Cardiac muscle cell (in vitro differentiated cells and primary cell): ENCODE measurements at regions not wholly inside any gene's neighbourhood (a gene's known extent, or its start where the extent isn't known, plus 50 kb on each side); places are given as distances from the start of the nearest gene placed in this dataset.

ENCODE experiments used
- DNase-seq, 2 donors: peaks; one replicate each; pipeline versions ENCODE4 v3.0.0 to v3.0.0-alpha.2; 2010 to 2017; ENCODE audit warnings: low read depth in 1 of 2, low spot score in 1 of 2
- H3K27ac ChIP-seq: fragments of 200-600 bp; sonication (generic); 2 replicates; pipeline ENCODE4 v1.5.1; 2016
- H3K27me3 ChIP-seq: fragments of 200-600 bp; sonication (generic); 2 replicates; pipeline ENCODE4 v1.6.0; 2016; ENCODE audit warnings: control low read depth
- H3K36me3 ChIP-seq: fragments of 200-600 bp; sonication (generic); 2 replicates; pipeline ENCODE4 v1.5.1; 2016; ENCODE audit warnings: control low read depth
- H3K4me1 ChIP-seq: fragments of 200-600 bp; sonication (generic); 2 replicates; pipeline ENCODE4 v1.8.1; 2017; ENCODE audit warnings: low read depth, mild to moderate bottlenecking, mixed run types
- H3K4me3 ChIP-seq: fragments of 200-600 bp; sonication (generic); 2 replicates; pipeline ENCODE4 v1.5.1; 2016; ENCODE audit warnings: mild to moderate bottlenecking
- H3K9me3 ChIP-seq: fragments of 200-600 bp; sonication (generic); 2 replicates; pipeline ENCODE4 v1.5.1; 2017; ENCODE audit warnings: low read depth, mild to moderate bottlenecking, control low read depth
- CTCF ChIP-seq: IDR thresholded peaks from 2 replicates; pipeline ENCODE4 v1.5.1; 2012; ENCODE audit warnings: low read depth, mild to moderate bottlenecking, low read length

- H3K9me3 ChIP-seq: no peaks in the 10 kb centered on the region
- TF ChIP-seq CTCF: no peak
- no peaks in the 10 kb centered on the region for H3K36me3 ChIP-seq
- no peak overlapping the region for H3K27ac ChIP-seq
- H3K4me1 ChIP-seq: peaks cover 8% of the 10 kb centered on the region
- no peak overlapping the region for H3K4me3 ChIP-seq
- no peaks in the 10 kb centered on the region for H3K27me3 ChIP-seq
- peak in 1 of 2 donors; percentile 50 for DNase-seq
These were observed 319.7 kb downstream of the KCNRG start for GRCh38 chr13:50334944-50335343.

- no peak for TF ChIP-seq CTCF
- no peaks in the 10 kb centered on the region for H3K36me3 ChIP-seq
These were observed 324.0 kb downstream of the KCNRG start for GRCh38 chr13:50339271-50339670.

GRCh38 chr13:50340146-50340545 lies 324.9 kb downstream of the KCNRG start:
- H3K4me1 ChIP-seq: peaks cover 2% of the 10 kb centered on the region
- H3K27ac ChIP-seq: no peak overlapping the region
- no peak for TF ChIP-seq CTCF
- H3K36me3 ChIP-seq: no peaks in the 10 kb centered on the region
- no peaks in the 10 kb centered on the region for H3K27me3 ChIP-seq
- DNase-seq: no peak
- no peaks in the 10 kb centered on the region for H3K9me3 ChIP-seq
- H3K4me3 ChIP-seq: no peak overlapping the region

More at GRCh38 chr13:50339271-50339670, 324.0 kb downstream of the KCNRG start:
- no peaks in the 10 kb centered on the region for H3K27me3 ChIP-seq
- H3K9me3 ChIP-seq: no peaks in the 10 kb centered on the region
- DNase-seq: no peak
- H3K4me3 ChIP-seq: no peak overlapping the region
- H3K27ac ChIP-seq: no peak overlapping the region
- H3K4me1 ChIP-seq: peaks cover 8% of the 10 kb centered on the region

- Histone ChIP-seq H3K36me3 (no peaks in the 10 kb centered on the region), H3K4me3 (no peak overlapping the region), H3K27ac (no peak overlapping the region), H3K4me1 (no peaks in the 10 kb centered on the region), H3K9me3 (no peaks in the 10 kb centered on the region), H3K27me3 (no peaks in the 10 kb centered on the region)
- DNase-seq: peak in 1 of 2 donors; percentile 34
- TF ChIP-seq CTCF: no peak
These were observed 325.5 kb downstream of the KCNRG start for GRCh38 chr13:50340551-50341287.

- Histone ChIP-seq H3K27ac (no peak overlapping the region), H3K4me1 (no peaks in the 10 kb centered on the region), H3K36me3 (no peaks in the 10 kb centered on the region), H3K27me3 (no peaks in the 10 kb centered on the region), H3K9me3 (no peaks in the 10 kb centered on the region), H3K4me3 (no peak overlapping the region)
- no peak for DNase-seq
- no peak for TF ChIP-seq CTCF
These were observed 326.3 kb downstream of the KCNRG start for GRCh38 chr13:50341526-50341925.

GRCh38 chr13:50344717-50345116 lies 329.5 kb downstream of the KCNRG start:
- Histone ChIP-seq H3K27ac (no peak overlapping the region), H3K4me1 (no peaks in the 10 kb centered on the region), H3K27me3 (no peaks in the 10 kb centered on the region), H3K4me3 (no peak overlapping the region), H3K9me3 (no peaks in the 10 kb centered on the region), H3K36me3 (no peaks in the 10 kb centered on the region)
- TF ChIP-seq CTCF: no peak
- DNase-seq: no peak
